Sigmoid colon (tissue), 6 donors: ENCODE measurements at regions not wholly inside any gene's neighbourhood (a gene's known extent, or its start where the extent isn't known, plus 50 kb on each side); places are given as distances from the start of the nearest gene placed in this dataset.

Experiments
- DNase-seq: peaks from one replicate; pipeline ENCODE4 v3.0.0-alpha.2; 2019
- H3K27ac ChIP-seq, 4 donors: fragments of 200-600 bp; sonication (generic); one replicate each; pipeline ENCODE4 v1.5.1; 2016 to 2019; ENCODE audit warnings: mild to moderate bottlenecking in 1 of 4
- H3K27me3 ChIP-seq, 3 donors: fragments of 200-600 bp; sonication (generic); one replicate each; pipeline ENCODE4 v1.5.1; 2019; ENCODE audit warnings: mild to moderate bottlenecking in 1 of 3
- H3K36me3 ChIP-seq, 4 donors: fragments of 200-600 bp; sonication (generic); one replicate each; pipeline ENCODE4 v1.5.1; 2016 to 2019
- H3K4me1 ChIP-seq, 4 donors: fragments of 200-600 bp; sonication (generic); one replicate each; pipeline ENCODE4 v1.5.1; 2017 to 2019
- H3K4me3 ChIP-seq, 4 donors: fragments of 200-600 bp; sonication (generic); one replicate each; pipeline ENCODE4 v1.5.1; 2017 to 2019; ENCODE audit warnings: mild to moderate bottlenecking in 2 of 4, moderate library complexity in 1 of 4
- H3K9me3 ChIP-seq, 4 donors: fragments of 200-600 bp in 3 of 4; sonication (generic) in 3 of 4; one replicate each; pipeline versions ENCODE4 v1.5.1 to v1.6.1; 2013 to 2019
- CTCF ChIP-seq, 4 experiments: fragments of 450-650 bp in 3 of 4; fragments of 200-600 bp in 1 of 4; IDR thresholded peaks; one replicate each; pipeline ENCODE4 v1.5.1; 2016 to 2019; ENCODE audit warnings: antibody characterized with exemption in 4 of 4, mild to moderate bottlenecking in 3 of 4, moderate library complexity in 2 of 4
- EP300 ChIP-seq, 4 donors: sonication (generic); formaldehyde crosslinking; IDR thresholded peaks; one replicate each; pipeline ENCODE4 v1.6.1; 2017; ENCODE audit warnings: antibody characterized with exemption in 4 of 4
- POLR2A ChIP-seq, 2 donors: fragments of 450-650 bp; IDR thresholded peaks; one replicate each; pipeline ENCODE4 v1.6.1; 2016; ENCODE audit warnings: antibody characterized with exemption in 2 of 2, mild to moderate bottlenecking in 2 of 2, moderate library complexity in 2 of 2
- POLR2AphosphoS5 ChIP-seq, 4 donors: sonication (generic); formaldehyde crosslinking; IDR thresholded peaks; one replicate each; pipeline ENCODE4 v1.6.1; 2017; ENCODE audit warnings: antibody characterized with exemption in 4 of 4
- WGBS, 2 donors: extraction: QIAGEN DNeasy Blood & Tissue Kit; methylation state at CpG; one replicate each; pipeline ENCODE4 v1.1.7; 2013; 5-methylcytosine and 5-hydroxymethylcytosine counted together
- intact Hi-C: fragments of 100-400 bp; cut with DNase I; formaldehyde crosslinking; loops from one replicate; pipeline ENCODE4 v1.15.1; 2023
- donor health status: healthy with polysubstance abuse.
- donor health status: healthy.

DNA sequence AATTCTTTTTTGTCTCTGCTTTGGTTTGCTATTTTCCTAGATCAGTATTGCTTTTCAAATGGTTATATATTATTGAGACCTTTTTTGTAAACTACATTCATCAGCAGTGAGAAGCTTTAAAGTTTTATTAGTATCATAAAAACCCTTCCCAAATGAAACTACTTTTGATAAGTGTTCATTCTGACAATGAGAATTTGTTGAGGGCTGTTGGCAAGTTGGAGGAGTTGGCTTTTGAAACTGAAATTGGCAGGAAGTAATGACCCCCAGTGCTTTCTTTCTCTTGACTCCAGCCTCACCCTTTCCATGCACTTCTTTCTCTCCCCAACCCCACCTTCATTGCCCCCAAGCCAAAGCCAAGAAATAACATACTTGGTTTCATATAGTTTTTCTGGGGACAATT lies 113.8 kb downstream of the ZIC5 start:
- intact Hi-C loops, result no loop called here
- no peak for TF ChIP-seq CTCF (IDR thresholded peaks at IDR 0.05)
- TF ChIP-seq EP300 (IDR thresholded peaks at IDR 0.05), result no peak
- TF ChIP-seq POLR2AphosphoS5 (IDR thresholded peaks at IDR 0.05), result no peak
- no peak for TF ChIP-seq POLR2A (IDR thresholded peaks at IDR 0.05)
- Histone ChIP-seq H3K4me1 (no peaks in the 10 kb centered on the region), H3K36me3 (no peaks in the 10 kb centered on the region), H3K27me3 (no peaks in the 10 kb centered on the region), H3K4me3 (no peak overlapping the region), H3K27ac (no peak overlapping the region), H3K9me3 (no peaks in the 10 kb centered on the region)
- DNase-seq, result no peak

- Histone ChIP-seq H3K27me3 (no peaks in the 10 kb centered on the region), H3K4me1 (no peaks in the 10 kb centered on the region), H3K4me3 (no peak overlapping the region), H3K36me3 (no peaks in the 10 kb centered on the region), H3K27ac (no peak overlapping the region), H3K9me3 (no peaks in the 10 kb centered on the region)
- DNase-seq, result no peak
- WGBS, 2 donors, result 53 to 76% methylated on average over 9 of the region's 9 CpGs
- intact Hi-C loops, result no loop called here
- TF ChIP-seq EP300 (IDR thresholded peaks at IDR 0.05) (no peak), POLR2A (IDR thresholded peaks at IDR 0.05) (no peak), CTCF (IDR thresholded peaks at IDR 0.05) (no peak), POLR2AphosphoS5 (IDR thresholded peaks at IDR 0.05) (no peak)
Measured at GRCh38 chr13:99855526-99856420, 115.8 kb downstream of the ZIC5 start.

DNA sequence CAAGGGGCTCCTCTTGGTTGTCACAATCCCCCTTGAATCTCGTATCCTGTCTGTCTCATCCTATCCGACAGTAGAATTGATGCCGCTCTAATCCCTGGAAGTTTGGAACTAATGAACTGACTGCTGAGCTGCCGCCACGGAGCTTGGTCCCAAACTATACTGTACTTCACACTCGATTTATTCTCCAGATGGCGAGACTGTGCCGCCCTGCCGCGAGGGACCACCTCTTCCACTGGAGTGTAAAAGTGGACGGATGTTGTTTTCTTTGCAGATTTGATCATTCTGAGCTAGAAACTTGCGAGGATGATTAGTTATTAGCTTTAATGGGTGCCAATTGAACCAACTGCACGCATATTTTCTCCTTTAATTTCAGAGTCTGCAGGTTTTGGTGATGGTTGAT lies 117.2 kb downstream of the ZIC5 start:
- 94 to 97% methylated on average over 13 of the region's 13 CpGs for WGBS, 2 donors
- H3K27ac ChIP-seq, result no peak overlapping the region
- no peak for TF ChIP-seq POLR2A (IDR thresholded peaks at IDR 0.05)
- no peak for TF ChIP-seq POLR2AphosphoS5 (IDR thresholded peaks at IDR 0.05)
- TF ChIP-seq CTCF (IDR thresholded peaks at IDR 0.05), result no peak
- no peak for TF ChIP-seq EP300 (IDR thresholded peaks at IDR 0.05)
- H3K9me3 ChIP-seq, result no peaks in the 10 kb centered on the region
- H3K27me3 ChIP-seq, result no peaks in the 10 kb centered on the region
- no peaks in the 10 kb centered on the region for H3K36me3 ChIP-seq
- no peak overlapping the region for H3K4me3 ChIP-seq
- DNase-seq, result no peak
- no peaks in the 10 kb centered on the region for H3K4me1 ChIP-seq
- intact Hi-C loops, result no loop called here

DNA sequence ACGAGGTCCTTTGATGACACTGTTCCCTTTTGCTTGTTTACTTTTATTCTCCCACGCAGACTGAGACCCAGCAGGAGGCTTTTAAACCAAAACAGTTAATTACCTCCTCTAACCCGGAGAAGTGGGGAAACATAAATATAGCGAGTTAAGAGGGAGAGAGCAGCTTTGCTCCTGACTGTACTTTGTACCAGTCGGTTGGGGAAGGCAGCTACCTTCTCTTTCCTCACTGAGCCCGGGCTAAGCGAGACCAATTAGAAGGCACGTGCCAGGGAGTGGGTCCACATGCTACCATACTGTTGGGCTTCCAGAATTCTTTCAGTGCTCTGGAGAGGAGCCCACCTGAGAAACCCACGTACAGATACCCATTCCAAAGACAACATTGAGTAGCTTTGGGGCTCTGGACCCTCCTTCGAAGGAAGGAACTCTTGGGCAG lies 124.2 kb downstream of the ZIC5 start:
- intact Hi-C loops, result no loop called here
- Histone ChIP-seq H3K27ac (no peak overlapping the region), H3K27me3 (no peaks in the 10 kb centered on the region), H3K36me3 (no peaks in the 10 kb centered on the region), H3K4me1 (no peaks in the 10 kb centered on the region), H3K4me3 (no peak overlapping the region), H3K9me3 (no peaks in the 10 kb centered on the region)
- WGBS, 2 donors, result 71 to 75% methylated on average over 10 of the region's 10 CpGs
- no peak for DNase-seq
- TF ChIP-seq CTCF (IDR thresholded peaks at IDR 0.05), result no peak
- no peak for TF ChIP-seq EP300 (IDR thresholded peaks at IDR 0.05)
- no peak for TF ChIP-seq POLR2AphosphoS5 (IDR thresholded peaks at IDR 0.05)
- no peak for TF ChIP-seq POLR2A (IDR thresholded peaks at IDR 0.05)
